Endothelial cell of umbilical vein (primary cell): ENCODE measurements at regions not wholly inside any gene's neighbourhood (a gene's known extent, or its start where the extent isn't known, plus 50 kb on each side); places are given as distances from the start of the nearest gene placed in this dataset.

ENCODE experiments used
- BruUV-seq: library from RNA; stranded (reverse); fragments of 400-500 nt; replicated peaks from 2 replicates; lab custom pipeline; 2021; lab: Mats Ljungman, UMichigan
- CTCF ChIA-PET: fragments of 300-600, 350-600 bp; sonication (Branson Sonifier 250); formaldehyde crosslinking; loops from one replicate; lab custom pipeline; 2021; ENCODE audit warnings: antibody characterized with exemption, inconsistent platforms; lab: Charles Lee
- POLR2A ChIA-PET: fragments of 300-600, 350-600 bp; sonication (Branson Sonifier 250); formaldehyde crosslinking; loops from one replicate; lab custom pipeline; 2021; ENCODE audit warnings: antibody characterized with exemption, inconsistent platforms; lab: Charles Lee
- DNase-seq: peaks from one replicate; pipeline ENCODE4 v3.0.0-alpha.2; 2011; ENCODE audit warnings: low read depth, low spot score
- FAIRE-seq: peaks from 2 replicates; lab custom pipeline; 2011; peaks lifted over from hg19 to GRCh38; lab: Jason Lieb, UNC
- H2AFZ ChIP-seq: 2 replicates; pipeline ENCODE4 v1.6.0; 2012; ENCODE audit warnings: low read depth, low read length, control low read depth, inconsistent platforms
- H3K27ac ChIP-seq: 2 replicates; pipeline ENCODE4 v1.5.1; 2011; ENCODE audit warnings: low read depth, mild to moderate bottlenecking, control low read depth, low read length, moderate library complexity; ENCODE audit not compliant: insufficient read depth
- H3K27me3 ChIP-seq, 2 experiments: 2 replicates each; pipeline versions ENCODE4 v1.6.0 to v1.6.1; 2011; ENCODE audit warnings: low read length in 2 of 2, mixed read lengths in 1 of 2; ENCODE audit not compliant: control insufficient read depth in 2 of 2, insufficient read depth in 2 of 2
- H3K36me3 ChIP-seq, 2 experiments: 2 replicates in 1 of 2; 3 replicates in 1 of 2; pipeline ENCODE4 v1.5.1; 2011; ENCODE audit warnings: low read length in 2 of 2, mild to moderate bottlenecking in 1 of 2, moderate library complexity in 1 of 2; ENCODE audit not compliant: control insufficient read depth in 2 of 2, insufficient read depth in 2 of 2; ENCODE audit errors: extremely low read depth in 1 of 2
- H3K4me1 ChIP-seq: 3 replicates; pipeline ENCODE4 v1.5.1; 2011; ENCODE audit warnings: mild to moderate bottlenecking, low read length; ENCODE audit not compliant: control insufficient read depth, insufficient read depth; ENCODE audit errors: extremely low read depth
- H3K4me2 ChIP-seq: 2 replicates; pipeline ENCODE4 v1.6.1; 2011; ENCODE audit warnings: low read length, control low read depth, mixed read lengths; ENCODE audit not compliant: insufficient read depth
- H3K4me3 ChIP-seq, 3 experiments: fragments of 200-600 bp in 1 of 3; sonication (generic), shearing (Covaris generic) in 1 of 3; replicated peaks in 1 of 3; 2 replicates each; pipeline ENCODE4 v1.5.1; 2011 to 2016; ENCODE audit warnings: control low read depth in 3 of 3, low read length in 3 of 3, mild to moderate bottlenecking in 2 of 3, inconsistent platforms in 1 of 3, low read depth in 1 of 3, moderate library complexity in 1 of 3; ENCODE audit not compliant: insufficient read depth in 1 of 3
- H3K79me2 ChIP-seq: 2 replicates; pipeline ENCODE4 v1.6.0; 2012; ENCODE audit warnings: low read length, inconsistent platforms; ENCODE audit not compliant: control insufficient read depth, insufficient read depth
- H3K9ac ChIP-seq: replicated peaks from 2 replicates; pipeline ENCODE3; 2011; ENCODE audit warnings: low read length, control low read depth; ENCODE audit not compliant: insufficient read depth; ENCODE audit errors: extremely low read depth
- H3K9me1 ChIP-seq: replicated peaks from 3 replicates; pipeline ENCODE4 v1.6.0; 2011; ENCODE audit warnings: mild to moderate bottlenecking, low read length; ENCODE audit not compliant: control insufficient read depth, insufficient read depth; ENCODE audit errors: extremely low read depth
- H3K9me3 ChIP-seq: replicated peaks from 2 replicates; pipeline ENCODE4 v1.5.1; 2012; ENCODE audit warnings: low read length, inconsistent platforms; ENCODE audit not compliant: control insufficient read depth, insufficient read depth
- H4K20me1 ChIP-seq: replicated peaks from 2 replicates; pipeline ENCODE3; 2011; ENCODE audit warnings: mild to moderate bottlenecking, low read length; ENCODE audit not compliant: control insufficient read depth, insufficient read depth; ENCODE audit errors: extremely low read depth
- EZH2 ChIP-seq: IDR thresholded peaks from 2 replicates; pipeline ENCODE4 v1.6.1; 2012; ENCODE audit warnings: borderline replicate concordance, low read depth, mild to moderate bottlenecking, moderate library complexity, low read length, inconsistent platforms; ENCODE audit not compliant: severe bottlenecking
- FOS ChIP-seq: IDR thresholded peaks from 2 replicates; pipeline ENCODE4 v1.6.1; 2011; ENCODE audit warnings: mild to moderate bottlenecking, low read length, moderate library complexity, borderline replicate concordance; ENCODE audit not compliant: insufficient read depth
- GATA2 ChIP-seq: IDR thresholded peaks from 2 replicates; pipeline ENCODE4 v1.7.0; 2011; ENCODE audit warnings: low read depth, mild to moderate bottlenecking, moderate library complexity, mixed read lengths, low read length; ENCODE audit not compliant: insufficient read length, insufficient read depth
- JUN ChIP-seq: IDR thresholded peaks from 2 replicates; pipeline ENCODE4 v1.6.1; 2011; ENCODE audit warnings: borderline replicate concordance, low read depth; ENCODE audit not compliant: insufficient read length, insufficient read depth
- MYC ChIP-seq: IDR thresholded peaks from one replicate; pipeline ENCODE4 v1.6.1; 2011; ENCODE audit warnings: mild to moderate bottlenecking, low read depth, low read length
- POLR2A ChIP-seq: IDR thresholded peaks from 2 replicates; pipeline ENCODE4 v1.6.1; 2012; ENCODE audit warnings: low read depth, mild to moderate bottlenecking, control low read depth, low read length
- POLR2AphosphoS5 ChIP-seq: IDR thresholded peaks from 2 replicates; pipeline ENCODE4 v1.6.1; 2012; ENCODE audit warnings: low read depth, mild to moderate bottlenecking, control low read depth, low read length, moderate library complexity; ENCODE audit not compliant: insufficient read depth
- dilution Hi-C: fragments of 300-500 bp; cut with MboI; formaldehyde crosslinking; loops from one replicate; pipeline ENCODE4 v1.15.0; 2019; ENCODE audit warnings: low sequenced_read_pairs; ENCODE audit not compliant: extremely low pct_ligation_motif_present
- intact Hi-C: fragments of 100-400 bp; cut with micrococcal nuclease; formaldehyde crosslinking; loops from one replicate; pipeline ENCODE4 v1.10.0; 2022
- TF ChIP-seq, protein P1 (sequence below), 2 donors: IDR thresholded peaks; 1 replicate in 1 of 2; 2 replicates in 1 of 2; pipeline ENCODE4 v1.5.1; 2011; ENCODE audit warnings: low read length in 2 of 2, mild to moderate bottlenecking in 2 of 2, moderate library complexity in 2 of 2, control low read depth in 1 of 2, inconsistent platforms in 1 of 2, low read depth in 1 of 2; ENCODE audit not compliant: insufficient read depth in 1 of 2; ENCODE audit errors: extremely low read depth in 1 of 2
- TF ChIP-seq, protein P2 (sequence below): IDR thresholded peaks from 2 replicates; pipeline ENCODE4 v1.6.1; 2011; ENCODE audit not compliant: insufficient read depth, insufficient read length

DNA sequence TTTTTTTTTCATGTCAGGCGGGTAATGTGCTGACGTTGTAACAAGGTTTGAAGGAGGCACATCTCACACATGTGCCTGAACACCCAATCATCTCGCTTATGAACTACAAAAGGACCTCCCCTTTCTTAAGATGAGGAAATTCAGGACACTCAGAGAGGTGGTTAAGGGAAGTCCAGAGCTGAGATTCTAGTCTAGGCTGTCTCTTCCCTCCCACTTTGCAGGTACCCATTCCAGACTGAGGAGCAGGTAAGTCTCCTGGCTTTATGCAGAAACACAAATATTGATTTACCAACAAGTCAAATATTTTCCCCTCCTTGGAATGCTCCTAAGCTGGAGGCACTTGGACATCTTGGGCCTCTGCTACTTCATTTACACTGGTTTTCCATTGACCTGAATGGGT is 122.9 kb upstream of the CADM1 start:
- ChIA-PET CTCF (no interaction called here), POLR2A (no interaction called here)
- intact Hi-C loops, result no loop called here
- Histone ChIP-seq H3K4me3 (no peak overlapping the region), H2AFZ (no peak overlapping the region), H3K9ac (no peak overlapping the region), H3K36me3 (no peaks in the 10 kb centered on the region), H3K27ac (no peak overlapping the region), H3K4me2 (no peak overlapping the region), H3K9me1 (no peaks in the 10 kb centered on the region), H3K79me2 (no peaks in the 10 kb centered on the region), H3K4me1 (no peaks in the 10 kb centered on the region), H4K20me1 (no peaks in the 10 kb centered on the region), H3K27me3 (no peaks in the 10 kb centered on the region), H3K9me3 (no peaks in the 10 kb centered on the region)
- DNase-seq (no peak), FAIRE-seq (no peak)
- BruUV-seq, result no TSS peak
- dilution Hi-C loops, result no loop called here
- TF ChIP-seq, protein P1, sequence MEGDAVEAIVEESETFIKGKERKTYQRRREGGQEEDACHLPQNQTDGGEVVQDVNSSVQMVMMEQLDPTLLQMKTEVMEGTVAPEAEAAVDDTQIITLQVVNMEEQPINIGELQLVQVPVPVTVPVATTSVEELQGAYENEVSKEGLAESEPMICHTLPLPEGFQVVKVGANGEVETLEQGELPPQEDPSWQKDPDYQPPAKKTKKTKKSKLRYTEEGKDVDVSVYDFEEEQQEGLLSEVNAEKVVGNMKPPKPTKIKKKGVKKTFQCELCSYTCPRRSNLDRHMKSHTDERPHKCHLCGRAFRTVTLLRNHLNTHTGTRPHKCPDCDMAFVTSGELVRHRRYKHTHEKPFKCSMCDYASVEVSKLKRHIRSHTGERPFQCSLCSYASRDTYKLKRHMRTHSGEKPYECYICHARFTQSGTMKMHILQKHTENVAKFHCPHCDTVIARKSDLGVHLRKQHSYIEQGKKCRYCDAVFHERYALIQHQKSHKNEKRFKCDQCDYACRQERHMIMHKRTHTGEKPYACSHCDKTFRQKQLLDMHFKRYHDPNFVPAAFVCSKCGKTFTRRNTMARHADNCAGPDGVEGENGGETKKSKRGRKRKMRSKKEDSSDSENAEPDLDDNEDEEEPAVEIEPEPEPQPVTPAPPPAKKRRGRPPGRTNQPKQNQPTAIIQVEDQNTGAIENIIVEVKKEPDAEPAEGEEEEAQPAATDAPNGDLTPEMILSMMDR (IDR thresholded peaks at IDR 0.05; ENCODE audit: extremely low read depth in 1 of 2, insufficient read depth in 1 of 2, low read depth in 1 of 2, low read length in 2 of 2), result no peak
- TF ChIP-seq JUN (no peak), GATA2 (no peak), EZH2 (no peak), MYC (no peak), POLR2AphosphoS5 (no peak), POLR2A (no peak), FOS (no peak)
- TF ChIP-seq, protein P2, sequence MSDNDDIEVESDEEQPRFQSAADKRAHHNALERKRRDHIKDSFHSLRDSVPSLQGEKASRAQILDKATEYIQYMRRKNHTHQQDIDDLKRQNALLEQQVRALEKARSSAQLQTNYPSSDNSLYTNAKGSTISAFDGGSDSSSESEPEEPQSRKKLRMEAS, result no peak
